Activated CD4-positive, alpha-beta T cell treated with anti-CD3 and anti-CD28 coated beads, Interleukin-2, amount 50 U/mL, for 1 hour (primary cell): ENCODE measurements at regions not wholly inside any gene's neighbourhood (a gene's known extent, or its start where the extent isn't known, plus 50 kb on each side); places are given as distances from the start of the nearest gene placed in this dataset.
"Not testable (repeated sequence)": the region's sequence is repeated elsewhere in the genome, so short reads cannot be mapped to it uniquely, and the experiment has no call there.

Experiments
- DNase-seq: peaks from one replicate; pipeline ENCODE4 v3.0.0-alpha.2; 2020

- no peak for DNase-seq
Measured at GRCh38 chr5:18999478-18999877, 988.5 kb downstream of the CDH18 start.

GRCh38 chr5:19001054-19001453, 986.9 kb downstream of the CDH18 start:
- no peak for DNase-seq

GRCh38 chr5:19001539-19001938, 986.5 kb downstream of the CDH18 start:
- no peak for DNase-seq

- no peak for DNase-seq
Measured at GRCh38 chr5:19002111-19002510, 985.9 kb downstream of the CDH18 start.

- DNase-seq, result no peak
Measured at GRCh38 chr5:19018822-19019221, 969.2 kb downstream of the CDH18 start.

GRCh38 chr5:19031491-19031890, 956.5 kb downstream of the CDH18 start:
- DNase-seq, result no peak

- no peak for DNase-seq
Measured at GRCh38 chr5:19035816-19036215, 952.2 kb downstream of the CDH18 start.

GRCh38 chr5:19042106-19042505, 945.9 kb downstream of the CDH18 start:
- DNase-seq, result no peak

GRCh38 chr5:19044311-19044710, 943.7 kb downstream of the CDH18 start:
- no peak for DNase-seq

GRCh38 chr5:19044931-19045695, 942.9 kb downstream of the CDH18 start:
- no peak for DNase-seq

GRCh38 chr5:19047277-19047676, 940.7 kb downstream of the CDH18 start:
- DNase-seq, result no peak

- no peak for DNase-seq
Measured at GRCh38 chr5:19048726-19049125, 939.3 kb downstream of the CDH18 start.

- DNase-seq, result no peak
Measured at GRCh38 chr5:19058216-19058615, 929.8 kb downstream of the CDH18 start.

- no peak for DNase-seq
Measured at GRCh38 chr5:19064094-19064493, 923.9 kb downstream of the CDH18 start.

GRCh38 chr5:19067741-19068140, 920.3 kb downstream of the CDH18 start:
- DNase-seq, result no peak

- DNase-seq, result no peak
Measured at GRCh38 chr5:19098434-19098833, 889.6 kb downstream of the CDH18 start.

- DNase-seq, result no peak
Measured at GRCh38 chr5:19099195-19099594, 888.8 kb downstream of the CDH18 start.

GRCh38 chr5:19104948-19105347, 883.1 kb downstream of the CDH18 start:
- DNase-seq, result no peak

- DNase-seq, result no peak
Measured at GRCh38 chr5:19122923-19123322, 865.1 kb downstream of the CDH18 start.

GRCh38 chr5:19125956-19126713, 861.9 kb downstream of the CDH18 start:
- no peak for DNase-seq

GRCh38 chr5:19140276-19140675, 847.7 kb downstream of the CDH18 start:
- no peak for DNase-seq

- not testable (repeated sequence) for DNase-seq
Measured at GRCh38 chr5:19141937-19142524, 846.0 kb downstream of the CDH18 start.

- not testable (repeated sequence) for DNase-seq
Measured at GRCh38 chr5:19142713-19143414, 845.1 kb downstream of the CDH18 start.
